NCI-H1436 treated with DMSO at 0.1 percent for 48 hours (cell line): ENCODE measurements at regions not wholly inside any gene's neighbourhood (a gene's known extent, or its start where the extent isn't known, plus 50 kb on each side); places are given as distances from the start of the nearest gene placed in this dataset.
"Not testable (repeated sequence)": the region's sequence is repeated elsewhere in the genome, so short reads cannot be mapped to it uniquely, and the experiment has no call there.

Experiments used
- DNase-seq: peaks from one replicate; lab custom pipeline; 2025; lab: John Stamatoyannopoulos, UW

DNA sequence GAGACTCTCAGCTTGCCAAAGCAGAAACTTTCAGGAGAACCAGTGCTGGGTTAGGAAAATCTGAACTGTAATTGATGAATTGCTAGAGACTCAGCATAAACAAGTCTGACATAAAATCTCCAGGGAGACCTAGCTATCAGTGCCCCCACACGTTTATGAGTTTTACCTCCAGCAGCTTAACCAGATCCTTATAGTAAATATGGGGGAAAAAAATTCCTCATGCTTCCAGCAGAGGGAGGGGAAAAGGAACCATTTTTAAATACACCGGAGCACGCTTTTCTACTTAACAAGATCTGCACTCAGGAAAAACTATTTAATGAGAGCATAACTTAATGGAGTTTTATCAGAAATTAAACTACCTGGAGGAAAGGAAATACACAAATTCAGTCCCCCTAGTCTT is 1040.7 kb upstream of the INTU start:
- DNase-seq: no peak

DNA sequence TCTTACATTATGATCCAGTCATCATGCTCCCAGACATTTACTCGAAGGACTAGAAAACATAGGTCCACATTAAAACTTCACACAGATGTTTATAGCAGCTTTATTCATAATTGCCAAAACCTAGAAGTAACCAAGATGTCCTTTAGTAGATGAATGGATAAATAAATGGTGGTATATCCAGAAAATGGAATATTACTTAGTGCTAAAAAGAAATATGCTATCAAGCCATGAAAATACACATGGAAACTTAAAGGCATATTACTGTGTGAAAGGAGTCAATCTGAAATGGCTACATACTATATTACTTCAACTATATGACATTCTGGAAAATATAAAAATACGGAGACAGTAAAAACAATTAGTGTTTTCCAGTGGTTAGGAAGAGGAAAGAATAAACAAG is 1039.1 kb upstream of the INTU start:
- DNase-seq: no peak

DNA sequence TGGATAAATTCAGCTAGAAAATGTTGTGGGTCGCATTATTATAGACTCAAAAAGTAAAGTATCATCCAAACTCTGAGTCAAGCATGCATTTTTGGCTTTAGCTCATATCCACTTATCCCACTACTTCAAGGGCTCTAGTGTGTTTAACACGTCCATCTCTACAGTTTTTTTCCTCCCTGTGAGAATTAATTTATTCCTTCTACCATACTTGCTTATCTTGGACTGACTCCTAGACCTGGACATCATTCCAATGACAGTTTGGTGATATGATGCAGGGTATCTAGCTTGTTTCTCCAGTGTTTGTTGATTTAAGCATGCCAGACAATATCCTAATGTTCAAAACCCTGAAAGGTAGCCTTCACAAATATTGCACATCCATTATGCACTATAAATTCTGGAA is 1037.1 kb upstream of the INTU start:
- no peak for DNase-seq

DNA sequence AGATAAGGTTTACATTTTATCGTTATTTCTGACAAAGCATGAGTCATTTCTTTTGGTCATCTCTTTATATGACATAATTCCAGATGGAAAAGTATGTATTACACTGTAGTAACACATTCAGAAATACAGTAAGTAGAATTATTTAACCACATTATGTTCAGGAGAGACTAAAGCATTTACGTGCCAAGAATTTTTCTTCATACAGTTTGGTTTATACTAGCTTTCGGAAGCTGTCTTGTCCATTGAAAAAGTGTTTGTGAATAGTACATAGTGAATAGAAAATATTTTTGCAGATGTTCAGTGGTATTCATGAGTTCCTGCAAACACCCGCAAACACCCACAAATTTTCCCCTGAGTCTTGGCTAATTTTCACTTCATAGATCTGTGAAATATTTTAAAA is 1033.0 kb upstream of the INTU start:
- DNase-seq: no peak

DNA sequence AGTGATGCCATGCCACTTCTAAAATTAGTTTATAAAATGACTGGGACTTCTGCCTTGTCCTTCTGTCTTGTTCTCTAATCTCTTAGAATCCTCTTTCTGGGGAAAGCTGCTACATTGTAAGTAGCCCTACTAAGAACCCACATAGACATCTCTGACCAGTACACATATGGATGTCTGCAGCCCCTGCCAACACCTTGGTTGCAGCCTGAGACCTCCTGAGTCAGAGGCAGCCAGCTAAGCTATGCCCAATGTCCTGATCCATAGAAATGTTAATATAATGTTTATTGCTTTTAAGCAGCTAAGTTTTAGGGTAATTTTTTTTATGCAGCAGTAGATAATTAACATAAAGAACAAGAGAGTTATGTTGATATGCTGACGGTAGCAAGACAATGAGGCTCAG is 1029.5 kb upstream of the INTU start:
- DNase-seq: no peak

DNA sequence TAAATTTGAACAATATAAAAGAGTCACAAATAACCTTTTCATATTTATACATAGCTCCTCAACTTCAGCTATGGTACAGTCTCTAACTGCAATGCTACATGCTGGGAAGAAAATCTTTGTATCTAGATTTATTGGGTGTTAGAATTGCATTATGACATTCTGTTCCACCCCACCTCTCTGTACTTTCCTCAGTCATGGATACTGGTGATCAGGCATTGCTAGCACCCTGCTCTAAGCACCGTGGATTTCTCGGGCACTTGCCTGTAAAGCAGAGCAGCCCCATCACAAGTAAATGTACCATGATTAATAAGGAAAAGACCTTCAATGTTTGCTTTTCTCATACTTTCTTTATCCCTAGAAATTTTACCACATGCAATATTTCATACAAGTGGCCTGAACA is 1028.9 kb upstream of the INTU start:
- DNase-seq: no peak

DNA sequence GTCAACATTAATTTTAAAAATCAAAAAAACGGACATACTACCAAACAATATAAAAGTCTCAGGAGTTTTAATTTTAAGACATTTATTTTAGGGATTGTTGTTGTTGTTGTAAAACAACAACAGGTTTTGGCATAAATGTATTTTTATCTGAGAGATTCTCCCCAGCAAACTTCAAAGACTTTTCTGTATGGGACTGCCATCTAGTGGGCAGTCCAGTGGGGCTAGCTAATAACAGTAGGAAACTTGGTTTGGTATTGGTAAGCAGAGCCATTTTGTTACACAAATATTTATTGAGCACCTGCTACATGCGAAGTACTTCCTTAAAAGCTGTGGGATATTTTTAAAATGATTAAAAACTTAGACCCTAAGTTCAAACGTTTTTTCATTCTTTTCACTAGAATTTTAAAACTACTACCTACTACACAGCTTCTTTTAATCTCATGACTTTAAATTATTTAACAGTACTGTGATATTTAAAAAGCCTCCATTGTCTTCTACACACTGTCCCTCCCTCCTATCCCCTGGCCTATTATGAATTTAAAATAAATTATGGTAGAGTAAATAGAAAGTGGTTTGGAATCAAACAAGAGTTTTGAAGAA is 1028.4 kb upstream of the INTU start:
- no peak for DNase-seq

DNA sequence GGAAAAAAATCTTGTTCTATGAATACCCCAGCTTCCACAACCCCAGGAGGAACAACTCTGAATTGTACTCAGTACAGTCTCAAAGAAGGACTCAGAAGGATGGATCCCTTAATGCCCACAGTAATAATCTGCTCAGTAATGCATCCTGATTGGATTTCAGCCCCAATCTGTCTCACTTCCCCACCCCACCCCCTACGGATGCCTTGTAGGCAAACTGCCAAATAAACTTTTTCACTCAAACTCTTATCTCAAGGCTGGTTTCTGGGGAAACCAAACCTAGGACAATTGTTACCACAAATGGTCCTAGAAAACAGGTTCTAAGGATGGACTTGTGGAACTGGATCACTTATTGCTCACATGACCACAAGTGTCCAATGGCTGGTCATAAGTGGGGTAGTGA is 1021.8 kb upstream of the INTU start:
- no peak for DNase-seq

DNA sequence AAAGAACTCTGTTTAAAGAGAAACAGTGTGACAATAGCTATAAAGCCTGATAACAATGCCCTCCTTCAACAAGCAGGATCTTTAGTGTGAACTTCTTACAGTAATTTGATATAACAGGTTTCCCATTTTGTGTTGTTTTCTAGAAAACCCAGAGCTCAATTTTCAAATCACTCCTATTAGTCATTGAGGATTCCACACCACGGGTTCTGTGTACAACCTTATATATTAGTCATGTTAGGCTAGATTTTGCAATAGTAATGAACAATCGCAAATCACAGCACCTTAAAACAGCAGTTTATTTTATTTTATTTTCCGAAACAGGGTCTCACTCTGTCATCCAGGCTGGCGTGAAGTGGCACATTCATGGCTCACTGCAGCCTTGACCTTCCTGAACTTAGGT is 1020.9 kb upstream of the INTU start:
- no peak for DNase-seq

DNA sequence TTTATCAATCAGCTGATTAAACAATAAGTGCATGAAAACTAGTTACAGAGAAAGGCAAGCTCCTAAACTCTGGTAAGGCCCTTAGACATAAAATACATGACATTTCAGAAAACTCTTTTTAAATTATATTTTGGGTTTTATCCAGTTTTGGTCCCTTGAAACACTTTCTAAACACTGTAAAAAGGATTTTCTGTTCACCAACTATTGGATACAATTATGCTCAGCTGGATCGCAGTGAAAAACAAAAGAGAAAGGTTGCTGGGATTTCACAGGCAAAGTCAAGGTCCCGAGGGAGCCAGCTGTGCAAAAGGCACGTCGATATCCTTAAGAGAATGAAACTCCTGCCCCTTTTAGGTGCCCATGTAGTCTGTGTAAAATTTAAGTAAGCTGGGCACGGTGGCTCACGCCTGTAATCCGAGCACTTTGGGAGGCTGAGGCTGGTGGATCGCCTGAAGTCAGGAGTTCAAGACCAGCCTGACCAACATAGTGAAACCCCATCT is 1018.4 kb upstream of the INTU start:
- no peak for DNase-seq

DNA sequence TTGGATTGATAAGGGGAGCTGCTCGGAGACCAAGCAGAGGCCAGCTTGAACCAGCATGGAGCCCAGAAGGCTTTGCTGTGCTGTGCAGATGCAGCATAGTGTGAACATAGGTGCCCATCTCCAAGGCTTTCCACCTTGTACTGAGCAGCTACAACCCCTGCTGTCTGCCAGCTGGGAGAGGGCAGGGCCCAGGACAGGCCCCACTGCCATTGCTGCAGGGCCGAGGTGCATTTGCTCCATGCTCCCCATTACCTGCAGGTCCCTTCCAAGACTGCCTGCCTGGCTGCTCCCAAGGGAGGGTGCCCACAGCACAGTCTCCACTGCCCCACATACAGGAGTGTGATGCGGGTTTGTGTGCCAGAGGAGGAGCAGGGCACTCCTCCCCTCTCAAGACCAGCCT is 1016.0 kb upstream of the INTU start:
- DNase-seq: no peak

DNA sequence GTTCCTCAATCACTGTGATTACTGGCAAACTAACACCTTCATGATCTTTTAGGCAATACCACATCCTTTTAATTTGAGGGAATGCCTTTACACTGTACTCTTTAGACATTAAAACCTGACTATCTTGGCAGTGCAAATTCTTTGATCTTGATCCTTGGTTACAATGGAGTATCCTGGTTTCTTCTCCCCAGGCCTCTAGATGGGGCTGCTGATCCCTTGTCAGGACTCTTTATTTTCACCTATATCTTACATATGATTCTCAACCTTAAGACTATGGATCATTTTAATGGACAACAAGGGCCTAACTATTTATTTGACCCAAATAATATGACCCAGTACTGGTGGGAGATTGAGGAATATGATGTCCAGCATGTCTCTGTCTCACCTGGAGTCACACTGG is 1005.5 kb upstream of the INTU start:
- DNase-seq: no peak

DNA sequence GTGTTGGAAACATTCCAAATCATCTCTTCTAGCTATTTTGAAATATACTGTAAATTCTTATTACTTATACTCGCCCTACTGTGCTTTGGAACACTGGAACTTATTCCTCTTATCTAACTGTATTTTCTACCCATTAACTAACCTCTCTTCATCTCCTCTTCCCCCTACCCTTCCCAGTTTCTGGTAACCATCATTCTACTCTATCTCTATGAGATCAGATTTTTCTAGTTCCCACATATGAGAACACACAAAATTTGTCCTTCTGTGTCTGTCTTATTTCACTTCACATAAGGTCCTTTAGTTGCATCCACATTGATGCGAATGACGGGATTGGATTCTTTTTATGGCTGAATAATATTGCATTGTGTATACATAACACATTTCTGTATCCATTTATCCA is 1003.8 kb upstream of the INTU start:
- no peak for DNase-seq

DNA sequence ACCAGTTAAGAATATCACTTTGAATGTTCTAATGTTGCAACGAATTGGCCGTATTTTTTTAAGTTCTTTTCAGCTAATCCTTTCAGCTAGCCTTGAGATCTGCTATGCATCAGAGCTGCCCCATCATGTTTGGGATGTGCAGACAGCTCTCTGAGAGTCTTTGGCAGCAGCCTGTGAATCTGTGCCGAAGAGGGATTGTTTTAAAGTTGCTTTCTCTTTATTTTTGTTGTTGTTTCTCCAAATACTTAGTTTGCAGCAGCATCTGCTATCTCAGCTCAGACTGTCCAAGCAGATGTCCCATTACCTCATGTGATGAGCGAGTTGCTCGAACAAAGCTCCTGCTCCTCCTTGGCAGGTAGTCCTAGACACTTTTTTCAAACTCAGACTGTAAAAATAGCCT is 1002.5 kb upstream of the INTU start:
- DNase-seq: no peak

DNA sequence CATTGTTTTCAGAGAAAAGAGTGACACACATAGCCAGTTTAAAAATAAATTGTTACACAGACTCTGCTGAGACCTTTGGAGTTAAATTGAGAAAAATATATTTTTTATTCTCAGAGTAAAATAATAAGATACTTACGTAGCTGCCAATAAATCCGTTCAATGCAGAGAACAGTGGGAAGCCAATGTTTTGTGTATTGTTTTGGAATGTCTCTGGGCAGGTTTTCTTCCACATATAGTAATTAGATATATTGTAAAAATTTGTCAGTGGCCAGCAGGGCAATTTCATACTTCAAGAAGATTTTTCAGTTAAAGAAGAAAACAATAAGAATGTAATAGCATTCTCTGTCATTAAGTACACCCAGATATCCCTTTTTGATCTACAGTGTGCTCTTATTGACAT is 999.5 kb upstream of the INTU start:
- no peak for DNase-seq

DNA sequence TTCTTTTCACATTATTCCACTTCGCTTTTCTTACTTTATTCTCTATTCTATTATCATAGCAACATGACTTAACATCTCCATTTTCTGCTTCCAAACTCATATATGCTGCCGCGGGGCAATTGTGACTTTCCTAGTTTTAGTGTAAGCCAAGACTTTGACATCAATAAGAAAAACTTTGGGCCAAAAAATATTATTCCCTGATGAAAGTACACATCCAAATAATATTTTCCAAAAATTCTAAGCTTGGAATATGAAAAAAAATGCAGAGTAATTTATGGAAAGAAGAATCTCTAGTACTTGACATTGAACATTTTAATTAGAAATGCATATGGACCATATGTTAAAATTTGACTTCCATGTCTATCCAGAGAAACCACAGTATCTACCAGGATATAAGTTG is 995.1 kb upstream of the INTU start:
- DNase-seq: no peak

DNA sequence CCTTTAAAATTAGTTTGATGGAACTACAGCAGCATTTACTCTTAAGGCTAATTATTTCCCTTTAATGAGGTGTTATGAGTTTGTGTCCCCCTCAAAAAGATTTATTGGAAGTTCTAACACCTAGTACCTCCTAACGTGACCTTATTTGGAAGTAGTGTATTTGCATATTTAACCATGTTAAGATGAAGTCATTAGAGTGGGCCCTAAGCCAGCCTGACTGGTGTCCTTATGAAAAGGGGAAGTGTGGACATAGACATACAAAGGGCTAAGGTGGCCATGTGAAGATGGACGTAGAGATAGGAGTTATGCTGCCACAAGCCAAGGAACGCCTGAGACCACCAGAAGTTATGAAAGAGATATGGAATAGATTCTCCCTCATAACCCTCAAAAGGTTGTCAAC is 985.4 kb upstream of the INTU start:
- no peak for DNase-seq

DNA sequence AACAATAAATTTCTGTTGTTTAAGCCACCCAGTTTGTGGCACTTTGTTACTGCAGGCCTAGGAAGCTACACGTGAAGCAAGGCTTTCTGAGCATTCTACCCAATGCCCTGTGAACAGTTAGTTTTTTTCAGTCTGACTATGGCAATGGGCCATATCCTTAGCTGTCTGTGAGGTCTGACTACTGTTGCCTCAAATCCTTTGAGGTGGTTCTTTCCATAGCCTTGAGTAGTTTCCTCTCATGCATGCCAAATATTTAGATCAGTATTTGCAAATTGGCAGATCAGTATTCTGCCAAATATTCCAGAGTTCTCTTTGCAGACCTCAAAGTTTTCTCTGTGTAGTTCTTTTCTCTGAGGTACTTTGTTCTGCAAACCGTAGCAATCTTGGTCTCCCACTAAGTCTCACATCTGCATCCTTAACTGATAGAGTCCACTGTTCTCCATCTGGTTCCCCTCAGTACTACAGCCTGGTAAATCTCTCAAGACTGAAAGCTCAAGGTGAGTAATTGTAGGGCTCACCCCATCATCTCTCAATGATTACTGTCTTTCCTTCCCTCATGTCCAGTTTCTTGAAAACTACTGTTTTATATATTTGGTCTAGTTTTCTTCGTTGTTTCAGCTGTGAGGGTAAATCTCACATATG is 984.9 kb upstream of the INTU start:
- no peak for DNase-seq

DNA sequence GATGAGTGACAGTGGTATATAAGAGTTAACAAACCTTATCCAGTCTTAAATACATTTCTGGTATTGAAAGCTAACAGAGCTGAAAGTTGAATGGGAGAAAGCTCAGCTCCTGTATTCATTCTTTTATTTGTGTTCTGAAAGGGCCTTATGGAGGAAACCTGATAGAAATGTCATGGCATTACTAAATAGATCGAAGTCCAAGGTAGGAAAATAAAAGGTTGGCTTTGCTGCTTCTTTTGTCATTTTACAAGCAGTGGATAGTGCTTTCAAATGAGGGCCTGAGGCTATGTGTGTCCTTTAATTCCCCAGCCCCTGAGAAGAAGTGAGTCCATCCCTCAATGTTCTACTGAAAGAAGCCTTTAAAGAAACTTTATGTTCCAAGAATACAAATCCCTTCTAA is 974.3 kb upstream of the INTU start:
- DNase-seq: no peak

DNA sequence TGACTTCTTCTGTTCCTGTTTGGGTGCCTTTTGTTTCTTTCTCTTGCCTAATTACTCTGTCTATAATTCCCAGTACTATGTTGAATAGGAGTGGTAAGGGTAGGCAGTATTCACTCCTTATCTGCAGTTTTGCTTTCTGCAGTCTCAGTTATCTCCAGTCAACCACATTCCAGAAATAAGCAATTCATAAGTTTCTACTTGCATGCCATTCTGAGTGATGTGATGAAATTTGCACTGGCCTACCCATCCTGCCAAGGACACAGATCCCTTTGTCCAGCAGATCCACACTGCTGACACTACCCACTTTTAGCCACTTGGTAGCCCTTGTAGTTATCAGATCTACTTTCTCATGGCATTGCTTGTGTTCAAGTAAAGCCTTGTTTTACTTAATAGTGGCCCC is 971.6 kb upstream of the INTU start:
- no peak for DNase-seq

DNA sequence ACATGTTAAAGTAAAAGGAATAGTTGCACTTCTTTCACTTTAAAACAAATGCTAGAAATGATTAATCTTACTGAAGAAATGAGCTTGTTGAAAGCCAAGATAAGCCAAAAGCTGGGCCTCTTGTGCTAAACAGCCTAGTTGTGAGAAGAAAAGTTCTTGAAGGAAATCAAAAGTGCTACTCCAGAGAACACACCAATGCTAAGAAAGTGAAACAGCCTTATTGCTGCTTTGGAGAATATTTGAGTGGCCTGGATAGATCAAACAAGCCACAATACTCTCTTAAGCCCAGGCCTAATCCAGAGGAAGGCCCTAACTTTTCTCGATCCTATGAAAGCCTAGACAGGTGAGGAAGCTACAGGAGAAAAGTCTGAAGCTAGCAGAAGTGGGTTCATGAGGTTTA is 967.9 kb upstream of the INTU start:
- DNase-seq: no peak

DNA sequence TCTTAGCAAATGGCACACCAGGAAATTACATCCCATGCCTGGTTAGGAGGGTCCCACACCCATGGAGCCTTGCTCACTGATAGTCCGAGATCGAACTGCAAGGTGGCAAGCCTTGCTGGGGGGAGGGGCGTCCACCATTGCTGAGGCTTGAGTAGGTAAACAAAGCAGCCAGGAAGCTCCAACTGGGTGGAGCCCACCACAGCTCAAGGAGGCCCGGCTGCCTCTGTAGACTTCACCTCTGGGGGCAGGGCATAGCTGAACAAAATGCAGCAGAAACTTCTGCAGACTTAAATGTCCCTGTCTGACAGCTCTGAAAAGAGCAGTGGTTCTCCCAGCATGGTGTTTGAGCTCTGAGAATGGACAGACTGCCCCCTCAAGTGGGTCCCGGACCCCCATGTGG is 962.7 kb upstream of the INTU start:
- DNase-seq: not testable (repeated sequence)

DNA sequence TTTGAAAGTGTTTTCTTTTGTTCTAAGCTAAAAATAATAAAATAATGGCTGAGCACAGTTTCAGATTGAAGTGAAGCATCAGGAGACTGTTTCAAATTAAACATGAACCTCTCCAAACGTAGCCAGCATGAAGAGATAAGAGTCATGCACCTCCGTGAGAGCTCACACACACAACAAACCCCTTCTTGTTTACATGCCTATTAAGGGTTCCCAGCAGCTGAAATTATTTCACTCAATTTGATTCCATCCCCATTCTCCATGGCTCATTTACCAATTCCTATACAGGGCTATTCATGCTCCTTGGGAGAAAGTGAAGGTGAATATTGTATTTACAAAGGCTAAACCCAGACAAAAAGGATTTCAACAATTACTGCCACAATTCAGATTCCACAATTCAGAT is 954.1 kb upstream of the INTU start:
- DNase-seq: no peak

DNA sequence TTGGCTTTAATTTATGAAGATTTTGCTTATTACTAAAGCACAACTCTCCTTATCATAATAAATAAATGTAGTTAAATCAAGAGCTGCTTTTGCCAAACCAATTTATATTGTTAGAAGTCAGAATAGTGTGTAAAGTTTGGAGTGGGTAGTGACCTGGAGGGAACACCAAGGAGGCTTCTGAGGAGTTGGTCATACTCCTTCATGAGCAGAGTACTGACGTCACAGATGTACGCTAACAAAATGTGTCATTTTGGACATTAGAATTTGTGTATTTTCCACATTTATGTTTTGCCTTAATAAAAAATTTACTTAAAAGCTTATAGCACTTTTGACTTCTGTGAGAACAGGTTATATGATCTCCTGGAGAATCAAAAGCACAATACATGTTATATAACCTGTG is 953.5 kb upstream of the INTU start:
- no peak for DNase-seq
